GM18502 (cell line): ENCODE measurements at regions not wholly inside any gene's neighbourhood (a gene's known extent, or its start where the extent isn't known, plus 50 kb on each side); places are given as distances from the start of the nearest gene placed in this dataset.

Experiments
- ATAC-seq: cut with Tn5 transposase; IDR thresholded peaks from one replicate; pipeline ENCODE4 v1.9.1; 2021; ENCODE audit warnings: mild to moderate bottlenecking; ENCODE audit not compliant: unreplicated experiment, poor library complexity

- no peak for ATAC-seq
Observed at GRCh38 chr1:5812295-5812694, 179.9 kb downstream of the NPHP4 start.

- ATAC-seq = no peak
Observed at GRCh38 chr1:5811419-5811818, 180.8 kb downstream of the NPHP4 start.

GRCh38 chr1:5810553-5811270, 181.5 kb downstream of the NPHP4 start:
- ATAC-seq = no peak

- ATAC-seq = no peak
Observed at GRCh38 chr1:5810131-5810530, 182.1 kb downstream of the NPHP4 start.

- ATAC-seq = no peak
Observed at GRCh38 chr1:5809207-5809788, 182.9 kb downstream of the NPHP4 start.

GRCh38 chr1:5803851-5804250, 188.4 kb downstream of the NPHP4 start:
- no peak for ATAC-seq

GRCh38 chr1:5802606-5803005, 189.6 kb downstream of the NPHP4 start:
- no peak for ATAC-seq

- no peak for ATAC-seq
Observed at GRCh38 chr1:5798904-5799303, 193.3 kb downstream of the NPHP4 start.

- no peak for ATAC-seq
Observed at GRCh38 chr1:5798151-5798730, 194.0 kb downstream of the NPHP4 start.

GRCh38 chr1:5796028-5796427, 196.2 kb downstream of the NPHP4 start:
- no peak for ATAC-seq

GRCh38 chr1:5794279-5794678, 197.9 kb downstream of the NPHP4 start:
- no peak for ATAC-seq

- no peak for ATAC-seq
Observed at GRCh38 chr1:5793516-5793915, 198.7 kb downstream of the NPHP4 start.

- no peak for ATAC-seq
Observed at GRCh38 chr1:5781079-5781478, 211.1 kb downstream of the NPHP4 start.

GRCh38 chr1:5780324-5780716, 211.9 kb downstream of the NPHP4 start:
- ATAC-seq = no peak

- no peak for ATAC-seq
Observed at GRCh38 chr1:5779608-5780323, 212.5 kb downstream of the NPHP4 start.

- no peak for ATAC-seq
Observed at GRCh38 chr1:5776035-5776550, 216.1 kb downstream of the NPHP4 start.

- no peak for ATAC-seq
Observed at GRCh38 chr1:5774019-5774418, 218.2 kb downstream of the NPHP4 start.

GRCh38 chr1:5771788-5772187, 220.4 kb downstream of the NPHP4 start:
- ATAC-seq = no peak

- ATAC-seq = no peak
Observed at GRCh38 chr1:5770981-5771765, 221.1 kb downstream of the NPHP4 start.

GRCh38 chr1:5769760-5770159, 222.5 kb downstream of the NPHP4 start:
- ATAC-seq = no peak
